ENCODE measurements at regions not wholly inside any gene's neighbourhood (a gene's known extent, or its start where the extent isn't known, plus 50 kb on each side); places are given as distances from the start of the nearest gene placed in this dataset.

DNA sequence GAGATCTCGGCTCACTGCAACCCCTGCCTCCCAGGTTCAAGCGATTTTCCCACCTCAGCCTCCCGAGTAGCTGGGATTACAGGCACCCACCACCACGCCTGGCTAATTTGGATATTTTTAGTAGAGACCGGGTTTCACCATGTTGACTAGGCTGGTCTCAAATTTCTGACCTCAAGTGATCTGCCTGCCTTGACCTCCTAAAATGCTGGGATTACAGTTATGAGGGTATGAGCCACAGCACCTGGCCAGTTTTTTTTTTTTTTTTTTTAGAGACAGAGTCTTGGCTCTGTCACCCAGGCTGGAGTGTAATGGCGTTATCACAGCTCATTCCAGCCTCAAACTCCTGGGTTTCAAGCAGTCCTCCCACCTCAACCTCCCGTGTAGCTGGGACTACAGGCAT, 54.9 kb upstream of the PRR5 start:
- Histone ChIP-seq H3K36me3 (ENCODE audit: low read length) (no peaks in the 10 kb centered on the region), H3K9ac (ENCODE audit: low read length) (no peak overlapping the region), H3K4me2 (ENCODE audit: low read depth, low read length, poor library complexity, severe bottlenecking) (no peak overlapping the region), H2AFZ (ENCODE audit: low read depth, low read length, severe bottlenecking) (no peak overlapping the region), H3K27me3 (ENCODE audit: low read length) (no peaks in the 10 kb centered on the region), H3K9me3 (ENCODE audit: insufficient read depth, low read length) (no peaks in the 10 kb centered on the region), H3K27ac (ENCODE audit: low read depth, low read length) (no peak overlapping the region), H3K79me2 (ENCODE audit: insufficient read depth, low read length) (no peaks in the 10 kb centered on the region), H3K4me3 (ENCODE audit: insufficient read depth, low read length, poor library complexity, severe bottlenecking) (no peak overlapping the region), H3F3A (ENCODE audit: insufficient read depth) (no peaks in the 10 kb centered on the region), H4K20me1 (ENCODE audit: low read depth, low read length) (no peaks in the 10 kb centered on the region), H3K9me2 (replicated peaks; ENCODE audit: insufficient read depth, low read length) (no peaks in the 10 kb centered on the region)
- TF ChIP-seq, protein P1, sequence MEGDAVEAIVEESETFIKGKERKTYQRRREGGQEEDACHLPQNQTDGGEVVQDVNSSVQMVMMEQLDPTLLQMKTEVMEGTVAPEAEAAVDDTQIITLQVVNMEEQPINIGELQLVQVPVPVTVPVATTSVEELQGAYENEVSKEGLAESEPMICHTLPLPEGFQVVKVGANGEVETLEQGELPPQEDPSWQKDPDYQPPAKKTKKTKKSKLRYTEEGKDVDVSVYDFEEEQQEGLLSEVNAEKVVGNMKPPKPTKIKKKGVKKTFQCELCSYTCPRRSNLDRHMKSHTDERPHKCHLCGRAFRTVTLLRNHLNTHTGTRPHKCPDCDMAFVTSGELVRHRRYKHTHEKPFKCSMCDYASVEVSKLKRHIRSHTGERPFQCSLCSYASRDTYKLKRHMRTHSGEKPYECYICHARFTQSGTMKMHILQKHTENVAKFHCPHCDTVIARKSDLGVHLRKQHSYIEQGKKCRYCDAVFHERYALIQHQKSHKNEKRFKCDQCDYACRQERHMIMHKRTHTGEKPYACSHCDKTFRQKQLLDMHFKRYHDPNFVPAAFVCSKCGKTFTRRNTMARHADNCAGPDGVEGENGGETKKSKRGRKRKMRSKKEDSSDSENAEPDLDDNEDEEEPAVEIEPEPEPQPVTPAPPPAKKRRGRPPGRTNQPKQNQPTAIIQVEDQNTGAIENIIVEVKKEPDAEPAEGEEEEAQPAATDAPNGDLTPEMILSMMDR (IDR thresholded peaks at IDR 0.05; ENCODE audit: insufficient read depth, low read length, poor library complexity, severe bottlenecking), result no peak
- no peak for TF ChIP-seq EZH2phosphoT487 (conservative IDR thresholded peaks at IDR 0.05; ENCODE audit: low read length)

DNA sequence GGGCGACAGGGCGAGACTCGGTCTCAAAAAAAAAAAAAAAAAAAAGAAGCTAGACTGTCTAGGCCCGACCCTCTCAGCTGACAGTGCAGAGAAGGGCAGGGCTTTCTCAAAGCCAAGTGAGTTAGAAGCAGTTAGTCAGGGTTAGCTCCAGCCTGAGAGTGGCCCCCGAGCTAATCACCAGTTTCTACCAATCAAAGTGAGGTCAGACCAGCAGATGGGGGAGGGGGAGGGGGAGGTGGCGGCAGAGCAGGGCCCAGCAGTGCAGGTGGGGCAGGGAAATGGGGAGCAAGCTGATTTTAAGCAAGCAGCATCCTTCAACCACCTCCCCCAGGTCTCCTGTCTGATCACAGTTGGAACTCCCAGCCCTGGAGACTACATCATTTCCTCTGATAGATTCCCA, 55.3 kb upstream of the PRR5 start:
- Histone ChIP-seq H3F3A (ENCODE audit: insufficient read depth) (no peaks in the 10 kb centered on the region), H3K4me3 (ENCODE audit: insufficient read depth, low read length, poor library complexity, severe bottlenecking) (no peak overlapping the region), H4K20me1 (ENCODE audit: low read depth, low read length) (no peaks in the 10 kb centered on the region), H3K4me2 (ENCODE audit: low read depth, low read length, poor library complexity, severe bottlenecking) (no peak overlapping the region), H3K36me3 (ENCODE audit: low read length) (no peaks in the 10 kb centered on the region), H3K27ac (ENCODE audit: low read depth, low read length) (no peak overlapping the region), H3K9ac (ENCODE audit: low read length) (no peak overlapping the region), H3K79me2 (ENCODE audit: insufficient read depth, low read length) (no peaks in the 10 kb centered on the region), H3K9me3 (ENCODE audit: insufficient read depth, low read length) (no peaks in the 10 kb centered on the region), H3K9me2 (replicated peaks; ENCODE audit: insufficient read depth, low read length) (no peaks in the 10 kb centered on the region), H2AFZ (ENCODE audit: low read depth, low read length, severe bottlenecking) (no peak overlapping the region), H3K27me3 (ENCODE audit: low read length) (no peaks in the 10 kb centered on the region)
- TF ChIP-seq, protein P1 (IDR thresholded peaks at IDR 0.05; ENCODE audit: insufficient read depth, low read length, poor library complexity, severe bottlenecking), result no peak
- no peak for TF ChIP-seq EZH2phosphoT487 (conservative IDR thresholded peaks at IDR 0.05; ENCODE audit: low read length)

DNA sequence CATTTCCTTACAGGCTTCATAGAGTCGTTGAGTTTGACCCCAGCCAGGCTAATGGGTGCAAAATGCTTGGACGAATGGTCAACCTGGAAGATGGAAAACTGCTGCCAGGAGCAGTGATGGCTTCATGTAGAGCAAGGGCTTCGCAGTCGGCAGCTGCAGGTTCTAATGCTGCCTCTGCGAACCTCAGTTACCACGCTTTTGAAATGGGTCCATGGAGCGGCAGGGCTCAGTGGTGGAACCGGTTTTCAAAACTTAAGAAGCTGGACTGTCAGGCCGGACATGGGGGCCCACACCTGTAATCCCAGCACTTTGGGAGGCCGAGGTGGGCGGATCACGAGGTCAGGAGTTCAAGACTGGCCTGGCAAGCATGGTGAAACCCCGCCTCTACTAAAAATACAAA, 55.9 kb upstream of the PRR5 start:
- H3K79me2 ChIP-seq (ENCODE audit: insufficient read depth, low read length), result no peaks in the 10 kb centered on the region
- H3K9ac ChIP-seq (ENCODE audit: low read length), result no peak overlapping the region
- no peaks in the 10 kb centered on the region for H3K9me3 ChIP-seq (ENCODE audit: insufficient read depth, low read length)
- H3K4me2 ChIP-seq (ENCODE audit: low read depth, low read length, poor library complexity, severe bottlenecking), result no peak overlapping the region
- no peak for TF ChIP-seq EZH2phosphoT487 (conservative IDR thresholded peaks at IDR 0.05; ENCODE audit: low read length)
- TF ChIP-seq, protein P1 (IDR thresholded peaks at IDR 0.05; ENCODE audit: insufficient read depth, low read length, poor library complexity, severe bottlenecking), result no peak
- no peaks in the 10 kb centered on the region for H3F3A ChIP-seq (ENCODE audit: insufficient read depth)
- no peaks in the 10 kb centered on the region for H3K27me3 ChIP-seq (ENCODE audit: low read length)
- H3K9me2 ChIP-seq (replicated peaks; ENCODE audit: insufficient read depth, low read length), result no peaks in the 10 kb centered on the region
- H4K20me1 ChIP-seq (ENCODE audit: low read depth, low read length), result no peaks in the 10 kb centered on the region
- no peaks in the 10 kb centered on the region for H3K36me3 ChIP-seq (ENCODE audit: low read length)
- no peak overlapping the region for H3K4me3 ChIP-seq (ENCODE audit: insufficient read depth, low read length, poor library complexity, severe bottlenecking)
- no peak overlapping the region for H2AFZ ChIP-seq (ENCODE audit: low read depth, low read length, severe bottlenecking)
- H3K27ac ChIP-seq (ENCODE audit: low read depth, low read length), result no peak overlapping the region

DNA sequence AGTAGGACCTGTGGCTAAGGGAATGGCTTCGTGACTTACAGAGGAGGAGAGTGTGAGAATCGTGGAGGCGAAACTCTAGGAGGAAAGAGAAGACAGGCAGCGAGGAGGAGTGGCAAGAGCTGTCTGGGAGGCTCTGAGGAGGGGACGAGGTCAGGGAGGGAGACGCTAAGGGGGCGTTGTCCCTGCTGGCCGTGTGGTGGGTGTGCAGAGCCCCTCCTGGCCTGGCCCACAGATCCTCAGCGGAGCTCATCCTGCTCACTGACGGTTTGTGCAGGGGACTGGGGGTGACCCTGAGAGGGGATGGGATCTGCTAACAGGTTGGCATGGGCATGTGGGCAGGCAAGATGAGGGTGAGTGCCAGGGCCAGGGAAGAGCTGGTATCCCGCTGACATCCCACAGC, 56.5 kb upstream of the PRR5 start:
- H3K4me2 ChIP-seq (ENCODE audit: low read depth, low read length, poor library complexity, severe bottlenecking), result no peak overlapping the region
- H3K27me3 ChIP-seq (ENCODE audit: low read length), result no peaks in the 10 kb centered on the region
- TF ChIP-seq, protein P1 (IDR thresholded peaks at IDR 0.05; ENCODE audit: insufficient read depth, low read length, poor library complexity, severe bottlenecking), result no peak
- no peak for TF ChIP-seq EZH2phosphoT487 (conservative IDR thresholded peaks at IDR 0.05; ENCODE audit: low read length)

More for the DNA sequence above, 56.5 kb upstream of the PRR5 start:
- Histone ChIP-seq H3F3A (ENCODE audit: insufficient read depth) (no peaks in the 10 kb centered on the region), H3K36me3 (ENCODE audit: low read length) (no peaks in the 10 kb centered on the region), H3K79me2 (ENCODE audit: insufficient read depth, low read length) (no peaks in the 10 kb centered on the region), H3K27ac (ENCODE audit: low read depth, low read length) (no peak overlapping the region), H3K4me3 (ENCODE audit: insufficient read depth, low read length, poor library complexity, severe bottlenecking) (no peak overlapping the region), H4K20me1 (ENCODE audit: low read depth, low read length) (no peaks in the 10 kb centered on the region), H3K9me3 (ENCODE audit: insufficient read depth, low read length) (no peaks in the 10 kb centered on the region), H3K9me2 (replicated peaks; ENCODE audit: insufficient read depth, low read length) (no peaks in the 10 kb centered on the region), H2AFZ (ENCODE audit: low read depth, low read length, severe bottlenecking) (no peak overlapping the region), H3K9ac (ENCODE audit: low read length) (no peak overlapping the region)
